ENCODE measurements at regions not wholly inside any gene's neighbourhood (a gene's known extent, or its start where the extent isn't known, plus 50 kb on each side); places are given as distances from the start of the nearest gene placed in this dataset.

DNA sequence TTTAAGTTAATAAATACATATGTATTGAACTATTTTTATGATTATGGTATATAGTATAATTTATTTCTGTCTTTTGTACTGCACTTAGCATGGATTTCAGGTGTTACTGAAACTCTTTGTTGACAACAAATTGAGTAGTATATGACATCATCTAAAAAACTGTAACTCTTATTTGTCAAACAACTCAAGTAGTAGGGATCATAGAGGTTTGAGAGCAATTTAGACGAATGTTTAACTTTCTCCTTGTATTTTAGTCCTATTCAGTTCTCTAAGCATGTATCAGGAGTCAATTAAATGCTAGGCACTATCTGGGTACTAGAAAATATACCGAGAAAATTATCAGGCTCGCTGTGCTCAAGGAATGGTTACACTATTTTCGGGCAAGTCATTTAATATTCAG is 595.2 kb downstream of the METTL15 start:
- DNase-seq = no peak

DNA sequence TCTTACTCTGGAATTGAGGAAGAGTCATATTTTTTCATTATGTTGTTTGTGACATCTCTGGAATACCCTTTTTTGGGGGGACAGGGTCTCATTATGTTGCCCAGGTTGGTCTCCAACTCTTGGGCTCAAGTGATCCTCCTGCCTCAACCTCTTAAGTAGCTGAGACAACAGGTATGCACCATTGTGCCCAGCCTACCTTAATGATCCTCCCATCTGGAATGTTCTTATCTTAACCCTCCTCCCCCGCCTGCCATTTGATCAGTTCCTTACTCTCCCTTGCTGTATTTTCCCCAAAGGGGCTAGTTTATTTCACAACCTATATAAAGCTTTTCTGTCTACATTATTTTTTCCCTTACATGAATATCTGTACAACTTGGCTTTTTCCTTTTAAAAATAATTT is 594.7 kb downstream of the METTL15 start:
- DNase-seq = no peak

DNA sequence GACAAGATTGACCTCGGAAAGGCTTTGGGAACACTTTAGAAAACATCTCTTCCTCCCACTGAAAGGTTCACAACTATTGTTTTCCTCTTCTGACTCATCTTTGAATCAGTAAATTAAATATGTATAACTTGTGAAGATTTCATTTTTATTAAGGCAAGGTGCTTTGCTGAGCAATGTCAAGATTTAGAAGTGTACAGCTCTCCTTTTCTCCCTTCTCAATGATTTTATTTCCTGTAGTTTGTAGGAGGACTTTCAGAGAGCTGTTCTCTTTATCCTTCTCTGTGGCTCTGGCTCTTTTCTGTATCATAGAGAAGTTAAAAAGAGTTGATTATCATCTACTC is 594.2 kb downstream of the METTL15 start:
- no peak for DNase-seq

DNA sequence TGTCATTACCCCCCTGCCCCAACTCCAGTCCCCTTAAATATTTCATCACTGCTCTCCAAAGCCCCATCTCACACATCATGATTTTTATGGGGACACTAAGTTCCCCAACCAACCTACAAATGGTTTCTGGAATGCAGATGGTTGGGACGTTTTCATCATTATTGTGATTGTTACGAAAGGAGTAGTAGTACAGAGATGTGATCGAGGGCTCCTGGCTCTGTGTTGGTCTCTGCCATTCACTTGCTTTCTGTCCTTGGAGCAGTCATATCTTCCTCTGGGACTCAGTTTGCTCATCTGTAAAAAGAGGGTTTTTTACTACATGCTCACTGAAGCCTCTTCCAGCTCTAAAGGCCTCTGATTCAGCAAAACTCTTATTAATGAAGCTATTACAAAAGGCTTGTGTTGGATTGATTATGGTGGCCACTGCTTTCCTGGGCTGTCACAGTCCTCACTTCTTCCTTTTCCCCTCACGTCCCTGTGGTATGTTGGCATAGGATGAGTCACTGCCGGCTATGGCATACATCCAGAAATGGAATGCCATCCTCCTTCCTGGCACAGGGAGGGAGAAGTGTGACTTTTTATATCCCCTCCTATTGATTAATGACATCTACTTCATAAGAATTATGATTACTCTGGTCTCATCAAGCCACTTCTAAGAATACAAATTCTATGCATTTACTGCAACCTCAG is 593.7 kb downstream of the METTL15 start:
- DNase-seq = no peak

DNA sequence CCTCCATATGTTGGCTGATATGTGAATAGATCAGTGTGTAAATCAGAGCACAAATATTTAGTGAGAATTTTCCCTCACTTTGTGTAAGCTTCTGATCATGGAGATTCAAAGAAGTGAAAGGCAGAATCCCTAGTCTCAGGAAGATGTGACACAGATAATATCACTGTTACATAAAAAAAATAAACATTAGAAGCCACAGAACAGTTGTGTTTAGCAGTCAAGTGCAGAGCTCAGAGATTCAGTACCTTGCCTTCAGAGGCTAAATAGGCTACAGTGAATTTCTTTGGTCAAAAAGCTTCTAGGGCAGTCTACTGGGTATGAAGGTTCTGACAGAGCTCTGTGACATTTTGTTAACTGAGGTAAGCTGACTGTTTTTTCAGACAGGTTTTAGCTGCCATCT is 591.5 kb downstream of the METTL15 start:
- DNase-seq = no peak

DNA sequence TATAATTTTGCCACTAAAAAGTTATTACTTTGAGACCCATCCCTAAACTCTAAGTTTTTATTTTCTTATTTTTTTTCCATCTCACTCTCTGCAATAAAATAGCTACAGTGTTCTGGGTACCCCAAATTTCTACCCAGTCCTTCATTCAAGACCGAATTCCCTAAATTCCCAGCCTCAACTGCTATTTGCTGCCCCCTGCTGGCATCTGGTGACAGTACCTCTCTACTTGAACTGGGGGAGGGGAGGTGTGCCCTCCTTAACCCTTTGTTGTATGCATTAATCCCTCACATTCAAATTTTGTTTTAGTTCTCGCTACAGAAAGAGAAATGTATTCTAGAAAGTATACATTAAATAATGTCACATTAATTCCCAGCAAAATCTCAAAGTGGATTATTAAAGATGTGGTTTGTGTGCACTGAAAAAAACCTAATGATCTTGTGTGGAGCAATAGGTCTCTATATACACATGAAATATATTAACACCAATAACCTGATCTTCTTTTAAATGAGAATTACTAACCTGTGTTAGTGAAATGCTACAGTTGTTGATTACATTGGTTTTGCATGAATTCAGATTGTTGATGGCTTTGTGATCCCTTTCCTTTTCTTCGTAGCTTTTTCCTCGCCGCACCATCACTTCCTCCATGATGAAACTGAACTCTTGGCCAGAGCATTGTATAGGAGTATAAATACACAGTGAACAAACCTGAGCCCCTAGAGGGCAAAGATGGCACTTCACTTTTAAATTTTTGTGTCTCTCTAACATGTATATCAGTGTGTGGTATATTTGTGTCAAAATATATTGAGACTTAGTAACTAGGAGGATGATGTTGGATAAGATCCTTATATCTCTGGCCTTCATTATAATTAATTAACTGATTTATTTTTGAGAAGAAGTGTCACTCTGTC is 590.0 kb downstream of the METTL15 start:
- peak; percentile 36 to 69 (median 54) for DNase-seq

DNA sequence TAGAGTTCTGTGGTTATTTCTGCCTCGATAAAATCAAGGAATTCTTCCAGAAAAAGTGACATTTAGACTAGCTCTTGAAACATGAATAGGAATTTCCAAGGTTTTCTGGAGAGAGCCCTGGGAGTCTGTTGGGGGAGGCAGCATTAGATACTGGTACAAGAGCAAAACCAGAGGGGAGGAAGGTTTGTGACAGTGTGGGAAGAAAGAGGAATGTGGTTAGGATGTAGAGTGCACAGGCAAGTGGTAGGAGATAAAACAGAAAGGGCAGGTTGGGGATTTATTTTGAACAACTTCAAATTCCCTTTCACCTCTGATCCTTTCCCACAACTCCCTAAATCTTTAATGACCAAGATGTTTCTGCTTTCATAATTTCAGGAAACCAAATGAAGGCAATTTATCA is 588.4 kb downstream of the METTL15 start:
- DNase-seq = no peak

DNA sequence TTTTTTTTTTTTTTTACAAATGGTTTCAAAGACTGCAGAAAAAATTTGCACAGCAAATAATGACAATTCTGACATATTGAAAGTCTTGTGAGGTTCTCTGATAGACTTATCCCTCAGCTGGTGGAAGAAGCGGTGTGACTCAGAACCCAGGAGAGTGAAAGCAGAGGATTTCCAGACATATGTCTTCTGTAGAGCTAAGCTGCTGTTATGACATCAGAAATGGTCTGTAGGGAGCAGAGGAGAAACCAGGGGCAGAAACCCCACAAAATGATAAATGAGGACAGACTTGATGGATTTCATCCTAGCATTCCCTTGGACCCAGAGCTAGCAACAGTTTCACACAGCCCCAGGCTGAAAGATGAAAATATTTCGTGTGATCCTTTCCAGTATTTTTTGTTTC is 582.6 kb downstream of the METTL15 start:
- DNase-seq = no peak

DNA sequence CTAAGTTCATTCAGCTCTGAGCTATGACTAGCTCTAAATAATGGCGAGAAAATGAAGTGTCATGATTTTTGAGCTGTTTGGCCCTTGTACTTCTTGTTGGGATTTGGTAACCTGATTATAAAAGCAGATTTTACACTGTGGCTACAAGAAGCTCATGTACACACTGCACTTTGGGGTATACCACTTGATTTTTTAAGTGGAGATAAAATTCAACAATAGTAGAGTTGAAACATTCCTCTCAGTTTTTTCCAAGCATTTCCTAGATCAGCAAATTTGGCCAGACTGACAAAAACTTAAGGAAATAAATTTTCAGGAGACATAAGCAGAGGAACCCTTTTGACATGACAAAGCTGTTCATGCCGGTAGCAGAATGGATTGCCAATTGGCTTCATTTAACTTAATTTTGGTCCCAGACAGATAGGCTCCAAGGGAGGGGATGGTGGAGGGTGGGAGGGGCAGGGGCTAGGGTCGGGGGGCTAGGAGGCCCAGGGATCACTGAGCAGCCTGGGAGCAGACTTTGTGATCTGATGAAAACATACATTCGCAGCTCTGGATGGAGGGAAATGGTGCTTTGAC is 575.9 kb downstream of the METTL15 start:
- DNase-seq = no peak

DNA sequence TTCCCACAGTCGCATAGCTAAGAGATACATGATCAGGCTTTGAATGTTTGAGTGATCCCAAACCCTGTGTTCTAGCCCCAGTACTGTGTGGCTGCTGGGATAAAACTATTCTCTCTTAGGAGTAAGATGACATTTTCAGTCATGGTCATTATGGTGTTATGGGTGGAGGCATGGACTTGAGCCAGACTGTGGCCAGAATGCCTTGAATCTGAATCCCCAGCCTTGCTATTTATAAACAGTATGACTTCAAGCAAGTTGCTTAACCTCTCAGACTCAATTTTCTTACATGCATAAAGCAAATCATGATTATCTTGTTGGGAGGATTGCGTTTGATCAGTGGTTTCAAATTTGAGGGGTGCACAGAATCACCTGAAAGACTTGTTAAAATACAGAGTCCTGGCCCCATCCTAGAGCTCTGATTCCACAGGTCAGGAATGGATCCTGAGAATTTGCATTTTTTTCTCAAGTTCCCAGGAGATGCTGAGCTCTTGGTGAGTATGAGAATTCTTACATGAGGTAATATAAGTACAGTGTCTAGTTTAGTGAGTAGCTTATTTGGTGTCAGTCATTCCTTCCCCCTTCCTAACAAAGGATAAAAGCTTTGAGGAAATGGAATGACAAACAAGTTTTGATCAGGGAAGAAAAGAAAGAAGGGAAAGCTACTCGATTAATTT is 571.7 kb downstream of the METTL15 start:
- DNase-seq = no peak

DNA sequence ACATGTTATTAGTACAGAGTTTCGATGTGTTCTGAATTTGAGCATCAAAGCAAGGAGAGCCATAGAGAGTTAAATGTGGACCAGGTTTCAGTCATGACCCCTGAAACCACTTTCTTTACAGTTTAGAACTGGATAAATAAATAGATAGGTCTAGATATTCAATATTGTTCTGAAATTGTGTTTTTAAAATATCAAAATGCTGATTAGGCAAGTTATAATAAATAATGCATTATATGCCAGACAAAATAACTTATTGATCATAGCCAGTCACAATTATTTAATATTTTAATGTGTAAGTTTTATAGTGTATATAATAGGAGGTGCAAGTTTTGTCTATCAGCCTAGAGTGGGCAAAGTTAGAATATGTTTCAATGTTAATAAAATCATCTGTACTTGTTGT is 569.5 kb downstream of the METTL15 start:
- no peak for DNase-seq

DNA sequence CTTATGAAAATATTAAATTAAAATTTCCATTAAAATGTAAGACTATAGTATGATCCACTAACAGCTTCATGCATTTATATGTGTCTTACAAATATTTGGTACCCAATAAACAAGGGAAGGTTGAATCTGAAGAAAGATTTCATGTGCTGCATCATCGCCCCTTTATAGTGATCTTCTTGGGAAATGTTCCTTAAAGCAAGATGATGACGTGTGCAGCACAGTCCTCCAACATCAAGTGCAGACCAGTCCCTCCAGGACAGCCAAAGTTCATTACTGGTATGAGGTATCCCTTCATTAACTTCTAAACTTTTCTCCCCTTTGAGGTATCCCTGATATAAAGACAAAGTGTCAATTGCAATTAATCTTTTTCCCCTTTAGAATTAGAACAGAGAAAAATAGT is 567.0 kb downstream of the METTL15 start:
- DNase-seq = no peak

DNA sequence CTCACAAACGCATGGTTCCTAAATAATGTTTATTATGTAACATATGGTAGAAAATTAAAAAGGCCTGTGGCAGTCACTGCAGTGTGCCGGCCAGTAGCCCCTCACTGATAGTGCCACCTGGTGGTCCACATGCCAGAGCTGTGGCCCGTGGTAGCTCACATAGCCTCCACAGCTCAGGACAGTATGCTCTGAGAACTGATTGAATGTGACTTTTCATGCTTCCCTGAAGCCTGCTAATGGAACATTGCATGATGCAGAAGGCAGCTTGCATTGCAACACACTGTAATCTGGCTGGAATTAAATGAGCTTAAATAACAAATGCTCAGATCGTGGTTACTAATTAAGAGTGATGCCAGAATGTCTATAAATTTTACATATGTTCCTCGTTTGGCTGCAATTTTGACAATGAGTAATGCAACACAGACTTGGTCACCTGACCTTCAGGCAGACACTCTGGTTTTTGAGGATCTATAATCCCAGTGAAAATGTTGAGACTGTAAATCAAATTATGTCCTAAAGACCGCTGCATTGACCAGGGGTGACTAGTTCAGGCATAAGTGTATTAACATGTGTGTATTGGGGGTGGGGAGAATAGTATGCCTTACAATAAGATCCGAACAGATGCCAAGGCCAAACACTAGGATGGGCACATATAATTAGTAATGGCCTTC is 566.4 kb downstream of the METTL15 start:
- no peak for DNase-seq

DNA sequence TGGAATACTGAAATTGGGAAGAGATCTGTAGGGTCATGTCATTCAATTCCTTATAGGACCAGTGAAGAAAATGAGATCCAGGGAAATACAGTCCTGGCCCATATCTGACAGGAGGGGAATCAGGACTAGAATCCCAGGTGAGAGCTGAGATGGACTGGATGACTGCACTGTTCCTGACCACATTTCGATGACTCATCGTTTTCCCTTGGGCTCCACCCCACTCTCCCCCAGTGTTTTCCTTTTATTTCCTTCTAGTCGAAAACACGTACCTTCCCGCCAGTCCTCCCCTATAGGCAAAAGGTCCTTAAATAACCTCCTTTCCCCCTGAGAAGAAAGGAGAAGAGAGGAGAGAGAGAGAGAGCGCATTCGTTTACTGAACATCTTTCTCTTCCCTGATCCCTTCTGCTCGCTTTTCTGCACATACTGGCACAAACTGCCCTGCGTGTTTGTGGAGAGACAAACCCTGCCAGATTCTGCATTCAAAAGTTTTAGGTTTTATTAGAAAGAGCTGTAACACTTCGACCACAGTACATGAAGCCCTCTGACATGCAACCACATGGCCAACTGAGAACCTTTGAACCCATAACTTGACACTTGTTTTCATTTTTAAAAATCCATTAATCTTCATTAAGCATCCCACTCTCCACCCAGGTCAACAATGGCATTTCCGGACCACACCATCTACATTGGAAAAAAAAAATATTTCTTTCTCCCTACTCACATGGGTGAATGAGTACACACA is 565.7 kb downstream of the METTL15 start:
- no peak for DNase-seq

DNA sequence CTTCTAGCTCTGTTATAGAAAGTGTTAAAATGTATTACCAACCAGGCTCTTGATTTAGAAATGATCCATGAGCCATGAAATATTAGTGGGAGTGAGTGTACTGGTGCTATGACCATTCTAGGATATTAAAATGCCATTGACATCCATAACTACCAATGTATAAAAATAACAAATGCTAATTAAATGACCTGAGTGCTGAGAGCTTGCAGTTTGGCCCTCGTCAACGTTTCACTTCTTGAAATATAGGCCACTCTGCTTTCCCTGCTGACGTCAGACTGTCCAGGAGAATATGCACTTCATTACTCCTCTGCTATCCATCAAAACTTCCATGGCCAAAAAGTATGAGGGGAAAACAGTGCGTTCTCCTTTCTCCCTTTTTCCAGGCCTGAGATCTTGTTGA is 563.1 kb downstream of the METTL15 start:
- DNase-seq = no peak

DNA sequence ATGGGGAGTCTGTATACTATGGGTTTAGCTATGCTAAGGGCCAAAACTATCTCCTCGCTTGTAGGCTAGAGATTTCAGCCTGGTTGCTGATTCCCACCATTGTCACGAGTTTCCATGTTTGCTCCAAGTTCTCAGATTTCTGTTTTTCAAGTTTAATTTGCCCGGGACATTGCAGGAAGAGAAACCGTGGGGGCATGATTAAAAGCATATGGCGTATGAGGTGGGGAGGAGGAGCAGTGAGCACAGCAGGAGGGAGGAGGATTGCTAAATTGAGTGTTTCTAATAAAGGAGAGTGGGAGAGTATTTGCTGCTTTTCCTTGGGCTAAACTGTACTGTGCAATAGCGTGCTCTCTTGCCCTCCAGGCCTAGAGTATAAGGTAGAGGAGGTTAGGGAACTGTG is 558.4 kb downstream of the METTL15 start:
- no peak for DNase-seq

DNA sequence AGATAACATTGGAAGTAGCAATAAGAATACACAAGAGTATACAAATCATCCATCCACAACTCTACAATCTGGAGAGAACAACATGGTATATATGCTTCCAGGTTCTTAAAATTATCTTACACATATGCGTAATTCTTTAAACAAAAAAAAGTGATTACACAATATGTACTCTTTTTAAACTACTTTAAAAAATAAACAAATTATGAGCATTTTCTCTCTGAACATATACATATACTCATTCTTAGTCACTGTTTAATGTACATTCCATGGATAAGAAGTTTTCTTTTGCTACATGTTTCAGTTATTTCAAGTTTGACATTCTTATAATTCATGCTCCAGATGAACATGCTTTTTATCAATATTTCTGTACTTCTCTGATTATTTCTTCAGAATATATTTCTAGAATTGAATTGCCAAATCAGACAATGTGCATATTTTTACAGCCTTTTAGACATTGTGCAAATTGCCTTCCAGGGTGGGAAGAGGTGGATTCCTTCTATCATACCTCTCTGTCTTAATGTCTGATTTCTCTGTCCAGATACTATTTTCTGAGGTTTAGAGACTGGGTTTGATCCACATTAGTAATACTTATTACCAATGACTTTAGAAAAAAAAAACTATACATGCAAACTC is 551.6 kb downstream of the METTL15 start:
- DNase-seq = no peak

DNA sequence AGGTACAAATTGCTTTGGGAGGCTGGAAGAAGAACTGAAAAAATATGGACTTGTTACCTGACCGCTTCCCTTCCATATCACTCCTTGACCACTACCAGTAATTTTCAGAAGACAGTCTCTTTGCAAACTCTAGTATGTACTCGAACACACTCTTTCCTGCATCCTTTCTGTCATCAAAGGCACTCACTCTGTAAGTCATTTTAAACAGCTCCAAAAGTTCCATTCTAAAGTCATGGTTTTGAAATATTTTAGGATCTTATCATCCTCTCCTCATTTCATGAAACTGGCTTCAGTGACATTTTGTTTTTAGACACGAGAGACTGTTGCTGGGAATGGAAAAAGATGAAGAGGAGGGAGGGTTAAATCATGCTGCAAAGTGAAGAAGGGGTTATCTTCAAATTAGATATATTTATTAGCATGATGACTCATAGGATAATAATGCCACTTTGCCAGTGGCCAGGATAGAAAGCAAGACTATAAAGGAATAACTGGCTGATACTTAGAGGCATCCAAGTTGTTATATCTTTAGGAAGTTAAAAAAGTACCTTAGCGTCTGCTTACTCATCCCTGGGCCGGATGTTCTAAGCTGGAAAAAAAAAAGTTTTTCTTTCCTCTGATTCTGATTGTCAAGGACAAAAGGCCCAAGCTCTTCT is 549.3 kb downstream of the METTL15 start:
- DNase-seq = no peak

DNA sequence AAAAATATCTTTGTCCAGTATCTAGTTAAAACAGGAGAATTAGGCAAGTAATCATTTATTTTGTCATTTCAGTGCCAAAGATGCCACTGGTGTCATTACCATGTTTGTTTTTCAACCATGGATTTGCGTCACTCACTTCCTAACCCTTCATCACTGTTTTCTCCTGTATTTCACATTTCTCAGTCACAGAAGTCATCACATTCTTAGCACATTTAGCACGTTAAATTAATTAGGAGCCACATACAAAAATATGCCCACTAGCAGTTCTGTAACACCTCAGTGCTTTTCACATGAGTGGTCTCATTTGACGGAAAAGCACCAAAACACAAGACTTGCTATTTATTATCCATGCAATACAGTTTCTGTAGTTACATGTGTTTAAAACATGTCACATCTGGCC is 546.0 kb downstream of the METTL15 start:
- DNase-seq = no peak

DNA sequence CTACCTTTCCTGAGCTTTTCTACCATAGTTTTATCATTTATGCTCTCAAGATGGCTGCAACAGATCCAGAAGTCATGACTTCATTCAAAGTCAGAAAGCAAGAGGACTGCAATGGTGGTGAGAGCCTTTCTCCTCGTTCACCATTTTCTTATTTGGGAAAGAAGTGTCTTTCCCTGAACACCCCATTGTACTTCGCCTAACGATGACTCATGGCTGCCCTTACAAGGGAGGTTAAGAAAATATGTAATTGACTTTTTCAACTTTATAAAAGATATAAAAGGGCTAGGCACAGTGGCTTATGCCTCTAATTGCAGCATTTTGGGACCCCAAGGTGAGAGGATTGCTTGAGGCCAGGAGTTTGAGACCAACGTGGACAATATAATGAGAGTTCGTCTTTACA is 541.7 kb downstream of the METTL15 start:
- DNase-seq = no peak

DNA sequence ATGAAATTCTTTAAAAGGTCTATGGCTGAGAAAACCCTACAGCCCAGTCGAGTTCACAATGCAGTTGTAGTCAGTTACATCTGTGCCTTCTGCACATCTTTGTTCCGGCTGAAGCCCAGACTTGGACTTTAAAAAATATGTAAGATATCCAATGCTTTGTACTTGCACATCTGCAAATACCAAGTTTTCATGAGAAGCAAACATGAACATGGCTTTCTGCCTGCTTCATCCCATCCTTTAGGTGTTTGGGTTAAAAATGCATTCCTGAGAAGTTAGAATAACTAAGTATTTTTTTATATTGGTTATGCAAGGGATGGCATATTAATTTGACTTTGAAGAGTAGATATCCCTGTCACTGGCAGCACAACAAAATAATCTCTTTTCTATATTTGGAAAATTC is 528.4 kb downstream of the METTL15 start:
- no peak for DNase-seq

All from suppressor macrophage treated with lipopolysaccharide for 1 hour (primary cell).